ENCODE measurements at regions not wholly inside any gene's neighbourhood (a gene's known extent, or its start where the extent isn't known, plus 50 kb on each side); places are given as distances from the start of the nearest gene placed in this dataset.
"Not testable (repeated sequence)": the region's sequence is repeated elsewhere in the genome, so short reads cannot be mapped to it uniquely, and the experiment has no call there.

- TF ChIP-seq, protein P1, sequence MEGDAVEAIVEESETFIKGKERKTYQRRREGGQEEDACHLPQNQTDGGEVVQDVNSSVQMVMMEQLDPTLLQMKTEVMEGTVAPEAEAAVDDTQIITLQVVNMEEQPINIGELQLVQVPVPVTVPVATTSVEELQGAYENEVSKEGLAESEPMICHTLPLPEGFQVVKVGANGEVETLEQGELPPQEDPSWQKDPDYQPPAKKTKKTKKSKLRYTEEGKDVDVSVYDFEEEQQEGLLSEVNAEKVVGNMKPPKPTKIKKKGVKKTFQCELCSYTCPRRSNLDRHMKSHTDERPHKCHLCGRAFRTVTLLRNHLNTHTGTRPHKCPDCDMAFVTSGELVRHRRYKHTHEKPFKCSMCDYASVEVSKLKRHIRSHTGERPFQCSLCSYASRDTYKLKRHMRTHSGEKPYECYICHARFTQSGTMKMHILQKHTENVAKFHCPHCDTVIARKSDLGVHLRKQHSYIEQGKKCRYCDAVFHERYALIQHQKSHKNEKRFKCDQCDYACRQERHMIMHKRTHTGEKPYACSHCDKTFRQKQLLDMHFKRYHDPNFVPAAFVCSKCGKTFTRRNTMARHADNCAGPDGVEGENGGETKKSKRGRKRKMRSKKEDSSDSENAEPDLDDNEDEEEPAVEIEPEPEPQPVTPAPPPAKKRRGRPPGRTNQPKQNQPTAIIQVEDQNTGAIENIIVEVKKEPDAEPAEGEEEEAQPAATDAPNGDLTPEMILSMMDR (IDR thresholded peaks at IDR 0.05; ENCODE audit: low read length), result not testable (repeated sequence)
- not testable (repeated sequence) for TF ChIP-seq EZH2 (optimal IDR thresholded peaks at IDR 0.05; ENCODE audit: low read depth, low read length); EZH2phosphoT487 (IDR thresholded peaks at IDR 0.05; ENCODE audit: low read length)
These were observed 735.1 kb upstream of the SGO1 start for GRCh38 chr3:20921112-20921511.
